Motor neuron (in vitro differentiated cells): ENCODE measurements at regions not wholly inside any gene's neighbourhood (a gene's known extent, or its start where the extent isn't known, plus 50 kb on each side); places are given as distances from the start of the nearest gene placed in this dataset.
"Not testable (repeated sequence)": the region's sequence is repeated elsewhere in the genome, so short reads cannot be mapped to it uniquely, and the experiment has no call there.

Experiments
- ATAC-seq, 8 experiments: fragments of 200-7000 bp; cut with Tn5 transposase; replicated peaks in 6 of 8; 2 replicates each; pipeline ENCODE4 v1.8.0; 2021; ENCODE audit warnings: mild to moderate bottlenecking in 8 of 8, moderate library complexity in 8 of 8
- H3K27ac ChIP-seq, 2 donors: fragments of 250-450 bp; sonication (Bioruptor Pico); 2 replicates each; pipeline ENCODE4 v1.9.0; 2021; ENCODE audit warnings: antibody characterized with exemption in 2 of 2, mild to moderate bottlenecking in 2 of 2, moderate library complexity in 1 of 2
- H3K4me1 ChIP-seq, 2 donors: fragments of 250-450 bp; sonication (Bioruptor Pico); replicated peaks in 1 of 2; 2 replicates each; pipeline ENCODE4 v1.6.1; 2021; ENCODE audit warnings: antibody characterized with exemption in 2 of 2, mild to moderate bottlenecking in 2 of 2, moderate library complexity in 1 of 2
- H3K4me3 ChIP-seq, 5 donors: fragments of 250-450 bp; sonication (Bioruptor Pico); 2 replicates each; pipeline ENCODE4 v1.9.0; 2021; ENCODE audit warnings: antibody characterized with exemption in 5 of 5, mild to moderate bottlenecking in 5 of 5, moderate library complexity in 4 of 5
- WGBS, 10 experiments: fragments of 450-650 bp; shearing (Covaris generic); methylation state at CpG; one replicate each; pipeline ENCODE4 v1.0.0; 2022; 5-methylcytosine and 5-hydroxymethylcytosine counted together
- in situ Hi-C, 9 experiments: fragments of 400-800 bp; cut with MboI; loops; one replicate each; pipeline ENCODE4 v1.15.0; 2021; ENCODE audit warnings: low sequenced_read_pairs in 9 of 9, low pct_unique_long_range_greater_than_20kb in 2 of 9; ENCODE audit not compliant: unreplicated experiment in 9 of 9

- WGBS, 10 experiments, result 25 to 64% (median 52%) methylated on average over 1 to 2 of the region's 2 CpGs; no CpG with 5 or more reads in 1 of the 10 experiments
- Histone ChIP-seq H3K4me1 (peaks cover 0 to 7% of the 10 kb centered on the region in 2 donors), H3K4me3 (no peak overlapping the region), H3K27ac (no peak overlapping the region)
- no peak for ATAC-seq
- in situ Hi-C loops, result no loop called here
These were observed 102.3 kb upstream of the FAT1 start for GRCh38 chr4:186826006-186826405.

GRCh38 chr4:186826846-186827533 lies 103.3 kb upstream of the FAT1 start:
- in situ Hi-C loops, result no loop called here
- no peak overlapping the region for H3K4me3 ChIP-seq
- peak in 4 of 8 experiments; percentile 36 to 73 (median 64) for ATAC-seq
- H3K27ac ChIP-seq, result no peak overlapping the region
- H3K4me1 ChIP-seq, result peaks cover 0 to 3% of the 10 kb centered on the region in 2 donors
- 20 to 91% (median 80%) methylated on average over 3 to 10 of the region's 12 CpGs; no CpG with 5 or more reads in 1 of the 10 experiments for WGBS, 10 experiments

GRCh38 chr4:186827534-186827897 lies 103.9 kb upstream of the FAT1 start:
- Histone ChIP-seq H3K27ac (no peak overlapping the region), H3K4me1 (no peaks in the 10 kb centered on the region), H3K4me3 (no peak overlapping the region)
- WGBS, 10 experiments, result 55 to 100% (median 81%) methylated on average over 1 to 6 of the region's 6 CpGs; no CpG with 5 or more reads in 1 of the 10 experiments
- no peak for ATAC-seq
- in situ Hi-C loops, result no loop called here

- no peaks in the 10 kb centered on the region for H3K4me1 ChIP-seq
- 40 to 98% (median 89%) methylated on average over 1 to 6 of the region's 6 CpGs; no CpG with 5 or more reads in 4 of the 10 experiments for WGBS, 10 experiments
- no peak overlapping the region for H3K27ac ChIP-seq
- no peak overlapping the region for H3K4me3 ChIP-seq
- ATAC-seq, result no peak
- in situ Hi-C loops, result no loop called here
These were observed 105.4 kb upstream of the FAT1 start for GRCh38 chr4:186829097-186829496.

- no peak overlapping the region for H3K27ac ChIP-seq
- WGBS, 10 experiments, result 52 to 69% (median 61%) methylated on average over 4 to 8 of the region's 9 CpGs
- H3K4me1 ChIP-seq, result no peaks in the 10 kb centered on the region
- ATAC-seq, result no peak
- in situ Hi-C loops, result no loop called here
- no peak overlapping the region for H3K4me3 ChIP-seq
These were observed 106.2 kb upstream of the FAT1 start for GRCh38 chr4:186829740-186830449.

- 56 to 100% (median 75%) methylated on average over 2 to 4 of the region's 4 CpGs; no CpG with 5 or more reads in 4 of the 10 experiments for WGBS, 10 experiments
- Histone ChIP-seq H3K4me3 (no peak overlapping the region), H3K27ac (no peak overlapping the region), H3K4me1 (no peaks in the 10 kb centered on the region)
- ATAC-seq, result no peak
- in situ Hi-C loops, result no loop called here
These were observed 107.9 kb upstream of the FAT1 start for GRCh38 chr4:186831574-186831973.

GRCh38 chr4:186832906-186833305 lies 109.2 kb upstream of the FAT1 start:
- Histone ChIP-seq H3K4me3 (no peak overlapping the region), H3K4me1 (no peaks in the 10 kb centered on the region), H3K27ac (no peak overlapping the region)
- in situ Hi-C loops, result no loop called here
- peak in 2 of 8 experiments; percentile 47 to 80 for ATAC-seq
- WGBS, 10 experiments, result 13 to 100% (median 69%) methylated on average over 1 of the region's 1 CpG; no CpG with 5 or more reads in 4 of the 10 experiments

GRCh38 chr4:186837463-186837862 lies 113.8 kb upstream of the FAT1 start:
- H3K27ac ChIP-seq, in situ Hi-C loops, ATAC-seq, H3K4me3 ChIP-seq, H3K4me1 ChIP-seq: not testable (repeated sequence)
- 50 to 100% (median 90%) methylated on average over 2 of the region's 3 CpGs; no CpG with 5 or more reads in 5 of the 10 experiments for WGBS, 10 experiments

GRCh38 chr4:186838295-186838694 lies 114.6 kb upstream of the FAT1 start:
- ATAC-seq, result no peak
- Histone ChIP-seq H3K4me1 (no peaks in the 10 kb centered on the region), H3K27ac (no peak overlapping the region), H3K4me3 (no peak overlapping the region)
- in situ Hi-C loops, result no loop called here
- WGBS, 10 experiments, result 81 to 100% (median 98%) methylated on average over 1 to 2 of the region's 2 CpGs; no CpG with 5 or more reads in 2 of the 10 experiments

- peaks cover 6% of the 10 kb centered on the region in 2 donors for H3K4me1 ChIP-seq
- 29 to 92% (median 85%) methylated on average over 3 to 10 of the region's 11 CpGs for WGBS, 10 experiments
- H3K4me3 ChIP-seq, result no peak overlapping the region
- no peak for ATAC-seq
- no peak overlapping the region for H3K27ac ChIP-seq
- in situ Hi-C loops, result no loop called here
These were observed 115.7 kb upstream of the FAT1 start for GRCh38 chr4:186839122-186840037.

GRCh38 chr4:186840222-186840701 lies 116.6 kb upstream of the FAT1 start:
- Histone ChIP-seq H3K4me1 (peaks cover 11% of the 10 kb centered on the region in 2 donors), H3K27ac (no peak overlapping the region), H3K4me3 (no peak overlapping the region)
- in situ Hi-C loops, result no loop called here
- 60 to 100% methylated on average over 1 of the region's 7 CpGs; no CpG with 5 or more reads in 8 of the 10 experiments for WGBS, 10 experiments
- no peak for ATAC-seq

- in situ Hi-C loops, result no loop called here
- ATAC-seq, result no peak
- peaks cover 11% of the 10 kb centered on the region in 2 donors for H3K4me1 ChIP-seq
- WGBS, 10 experiments, result 80 to 100% (median 95%) methylated on average over 1 to 13 of the region's 21 CpGs; no CpG with 5 or more reads in 4 of the 10 experiments
- no peak overlapping the region for H3K4me3 ChIP-seq
- H3K27ac ChIP-seq, result no peak overlapping the region
These were observed 117.2 kb upstream of the FAT1 start for GRCh38 chr4:186840771-186841301.
